GM12878 (cell line): ENCODE measurements at regions not wholly inside any gene's neighbourhood (a gene's known extent, or its start where the extent isn't known, plus 50 kb on each side); places are given as distances from the start of the nearest gene placed in this dataset.

Source experiments
- ATAC-seq: fragments of 200-7000 bp; cut with Tn5 transposase; 3 replicates; pipeline ENCODE4 v1.9.1; 2020; ENCODE audit warnings: mild to moderate bottlenecking, moderate library complexity
- BruUV-seq: library from RNA; stranded (reverse); fragments of 400-500 nt; replicated peaks from 2 replicates; lab custom pipeline; 2021; lab: Mats Ljungman, UMichigan
- CTCF ChIA-PET: fragments of 300-600 bp; sonication (Branson Sonifier 250); formaldehyde crosslinking; extraction: SDS; loops from one replicate; lab custom pipeline; 2021; ENCODE audit warnings: inconsistent platforms; lab: Yijun Ruan, JAX
- POLR2A ChIA-PET: fragments of 350-600 bp; formaldehyde crosslinking; extraction: SDS; loops from one replicate; lab custom pipeline; 2021; ENCODE audit warnings: inconsistent platforms; lab: Charles Lee
- RAD21 ChIA-PET: fragments of 300-600 bp; sonication (Branson Sonifier 250); formaldehyde crosslinking; loops from one replicate; lab custom pipeline; 2023; ENCODE audit warnings: antibody characterized with exemption; ENCODE audit not compliant: unreplicated experiment; lab: Charles Lee
- SMC1A ChIA-PET: fragments of 300-600 bp; sonication (Branson Sonifier 250); formaldehyde crosslinking; loops from one replicate; lab custom pipeline; 2023; ENCODE audit not compliant: unreplicated experiment, uncharacterized antibody; lab: Charles Lee
- DNase-seq: peaks from one replicate; pipeline ENCODE4 v3.0.0-alpha.2; 2011; ENCODE audit warnings: low read depth, low spot score
- FAIRE-seq: peaks from 3 replicates; lab custom pipeline; 2011; peaks lifted over from hg19 to GRCh38; lab: Jason Lieb, UNC
- H2AFZ ChIP-seq: 2 replicates; pipeline ENCODE4 v1.6.0; 2011; ENCODE audit warnings: low read depth, low read length, control low read depth; ENCODE audit not compliant: control insufficient read depth
- H3K27ac ChIP-seq: 2 replicates; pipeline ENCODE4 v1.5.1; 2011; ENCODE audit warnings: control low read depth; ENCODE audit not compliant: control insufficient read depth, insufficient read depth
- H3K27me3 ChIP-seq, 2 experiments: replicated peaks in 1 of 2; 2 replicates each; pipeline versions ENCODE4 v1.6.0 to v1.6.1; 2011; ENCODE audit warnings: low read length in 1 of 2; ENCODE audit not compliant: control insufficient read depth in 2 of 2, insufficient read depth in 2 of 2
- H3K36me3 ChIP-seq, 2 experiments: 2 replicates each; pipeline ENCODE4 v1.5.1; 2011; ENCODE audit warnings: low read length in 1 of 2; ENCODE audit not compliant: control insufficient read depth in 2 of 2, insufficient read depth in 2 of 2
- H3K4me1 ChIP-seq: 2 replicates; pipeline ENCODE4 v1.6.1; 2011; ENCODE audit warnings: mild to moderate bottlenecking, low read length, moderate library complexity, mixed read lengths; ENCODE audit not compliant: control insufficient read depth, insufficient read depth
- H3K4me2 ChIP-seq: 2 replicates; pipeline ENCODE4 v1.6.0; 2011; ENCODE audit warnings: control low read depth; ENCODE audit not compliant: control insufficient read depth, insufficient read depth
- H3K4me3 ChIP-seq: fragments of 200-600 bp; sonication (generic); 2 replicates; pipeline ENCODE4 v1.5.1; 2016
- H3K79me2 ChIP-seq: 2 replicates; pipeline ENCODE4 v1.6.0; 2011; ENCODE audit warnings: low read length; ENCODE audit not compliant: control insufficient read depth, insufficient read depth
- H3K9ac ChIP-seq: 2 replicates; pipeline ENCODE4 v1.8.0; 2011; ENCODE audit warnings: low read length, control low read depth, mixed read lengths; ENCODE audit not compliant: control insufficient read depth, insufficient read depth
- H3K9me3 ChIP-seq: replicated peaks from 3 replicates; pipeline ENCODE4 v1.5.1; 2011; ENCODE audit warnings: mild to moderate bottlenecking, low read length; ENCODE audit not compliant: control insufficient read depth, insufficient read depth
- H4K20me1 ChIP-seq: 2 replicates; pipeline ENCODE4 v1.6.0; 2011; ENCODE audit not compliant: control insufficient read depth, insufficient read depth
- BCL11A ChIP-seq: IDR thresholded peaks from 2 replicates; pipeline ENCODE4 v1.6.1; 2011; ENCODE audit warnings: low read depth, low read length
- E4F1 ChIP-seq: fragments of 450-650 bp; IDR thresholded peaks from 2 replicates; pipeline ENCODE4 v1.6.1; 2018; ENCODE audit warnings: borderline replicate concordance, mild to moderate bottlenecking; ENCODE audit not compliant: partially characterized antibody
- EGR1 ChIP-seq, 2 experiments: IDR thresholded peaks; 1 replicate in 1 of 2; 2 replicates in 1 of 2; pipeline ENCODE4 v1.6.1; 2011 to 2012; ENCODE audit warnings: low read depth in 2 of 2, low read length in 2 of 2, borderline replicate concordance in 1 of 2, mild to moderate bottlenecking in 1 of 2, moderate library complexity in 1 of 2
- EZH2 ChIP-seq: IDR thresholded peaks from 2 replicates; pipeline ENCODE4 v1.6.1; 2012; ENCODE audit warnings: low read depth, mild to moderate bottlenecking, control low read depth, inconsistent platforms, low read length, borderline replicate concordance; ENCODE audit not compliant: control insufficient read depth
- FOXK2 ChIP-seq: fragments of 450-650 bp; IDR thresholded peaks from 2 replicates; pipeline ENCODE4 v1.6.1; 2017; ENCODE audit warnings: mild to moderate bottlenecking, moderate library complexity
- RBBP5 ChIP-seq: fragments of 200-600 bp; sonication (generic); conservative IDR thresholded peaks from 2 replicates; pipeline ENCODE4 v1.6.1; 2016
- WGBS: methylation state at CpG from one replicate; pipeline ENCODE4 v1.1.6; 2016; ENCODE audit warnings: low lambda C conversion rate; ENCODE audit not compliant: insufficient replicate concordance, insufficient coverage; ENCODE audit errors: missing lambda C conversion rate; 5-methylcytosine and 5-hydroxymethylcytosine counted together
- in situ Hi-C: fragments of 300-500 bp; cut with MboI; formaldehyde crosslinking; loops from 9 replicates; pipeline ENCODE4 v1.14.3; 2018; ENCODE audit warnings: mixed read lengths
- intact Hi-C: fragments of 100-400 bp; cut with micrococcal nuclease; formaldehyde crosslinking; loops from one replicate; pipeline ENCODE4 v1.14.2; 2022; ENCODE audit not compliant: unreplicated experiment

- intact Hi-C loops, result no loop called here
- no peak for FAIRE-seq
- CTCF ChIA-PET, result no interaction called here
- in situ Hi-C loops, result no loop called here
- no peak for DNase-seq
- RAD21 ChIA-PET, result no interaction called here
- no peak overlapping the region for H3K4me2 ChIP-seq
- H3K4me3 ChIP-seq, result no peak overlapping the region
- no TSS peak for BruUV-seq
- POLR2A ChIA-PET, result no interaction called here
- TF ChIP-seq EGR1 (IDR thresholded peaks at IDR 0.05; ENCODE audit: borderline replicate concordance in 1 of 2, low read depth in 2 of 2, low read length in 2 of 2), result no peak
- no peak for TF ChIP-seq FOXK2
- TF ChIP-seq BCL11A, result no peak
- no peak for TF ChIP-seq E4F1
- TF ChIP-seq EZH2, result no peak
- TF ChIP-seq RBBP5, result no peak
- no peaks in the 10 kb centered on the region for H3K79me2 ChIP-seq
- H3K4me1 ChIP-seq, result no peaks in the 10 kb centered on the region
- H3K27me3 ChIP-seq, result no peaks in the 10 kb centered on the region
- 25% methylated on average over 2 of the region's 2 CpGs for WGBS
- ATAC-seq, result no peak
- no peaks in the 10 kb centered on the region for H4K20me1 ChIP-seq
- H3K9me3 ChIP-seq, result no peaks in the 10 kb centered on the region
- SMC1A ChIA-PET, result interaction anchor here (1.3 kb wide), 1 partner anchor 65 kb away, joined by 3 read pairs; no protein-coding TSS in a partner anchor
- H3K27ac ChIP-seq, result no peak overlapping the region
- H3K9ac ChIP-seq, result no peak overlapping the region
- no peak overlapping the region for H2AFZ ChIP-seq
- no peaks in the 10 kb centered on the region for H3K36me3 ChIP-seq
Observed at GRCh38 chr7:83866582-83866981, 217.6 kb upstream of the SEMA3E start.
